COLO668 (cell line): ENCODE measurements at regions not wholly inside any gene's neighbourhood (a gene's known extent, or its start where the extent isn't known, plus 50 kb on each side); places are given as distances from the start of the nearest gene placed in this dataset.
"Not testable (repeated sequence)": the region's sequence is repeated elsewhere in the genome, so short reads cannot be mapped to it uniquely, and the experiment has no call there.

Experiments
- DNase-seq: peaks from one replicate; lab custom pipeline; 2025; ENCODE audit not compliant: unreplicated experiment; lab: John Stamatoyannopoulos, UW

- no peak for DNase-seq
These were observed 416.5 kb upstream of the ZEB2 start for GRCh38 chr2:144936442-144936841.

DNA sequence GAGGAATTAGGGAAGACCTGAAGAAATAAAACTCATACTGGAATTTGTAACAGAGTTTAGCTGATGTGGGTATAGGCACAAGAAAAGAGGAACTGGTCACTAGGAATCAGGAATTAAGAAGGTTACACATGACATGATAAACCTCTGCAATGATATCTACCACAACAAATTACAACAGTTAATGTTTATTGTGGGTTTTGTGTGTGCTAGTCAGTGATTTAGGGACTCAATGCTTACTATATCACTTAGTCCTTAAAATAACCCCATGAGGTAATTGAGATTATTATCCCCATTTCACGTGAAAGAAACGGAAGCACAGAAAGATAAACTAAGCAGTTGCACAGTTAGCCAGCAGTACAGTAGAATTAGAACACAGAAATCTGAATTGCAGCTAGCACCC, 415.8 kb upstream of the ZEB2 start:
- DNase-seq, result no peak

DNA sequence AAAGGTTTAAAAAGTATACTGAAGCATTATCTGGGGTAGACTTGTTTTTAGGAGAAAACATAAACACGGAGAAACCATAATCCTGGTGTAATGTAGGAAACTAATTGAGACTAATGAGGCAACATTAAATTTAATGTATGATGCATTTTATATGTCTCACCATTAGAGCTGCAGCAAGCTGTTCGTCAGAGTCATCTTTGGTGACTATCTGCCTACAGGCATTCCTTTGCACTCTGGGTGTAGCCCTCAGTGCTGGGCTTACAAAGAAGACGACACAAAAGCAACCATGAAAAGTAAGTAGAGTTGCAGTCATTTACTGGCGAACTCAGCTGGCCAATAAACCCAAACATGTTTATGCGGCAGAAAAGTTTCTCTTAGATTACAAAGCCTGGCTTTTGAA, 415.3 kb upstream of the ZEB2 start:
- DNase-seq, result no peak

GRCh38 chr2:144931960-144932359, 412.0 kb upstream of the ZEB2 start:
- no peak for DNase-seq

GRCh38 chr2:144931480-144931879, 411.6 kb upstream of the ZEB2 start:
- DNase-seq, result no peak

DNA sequence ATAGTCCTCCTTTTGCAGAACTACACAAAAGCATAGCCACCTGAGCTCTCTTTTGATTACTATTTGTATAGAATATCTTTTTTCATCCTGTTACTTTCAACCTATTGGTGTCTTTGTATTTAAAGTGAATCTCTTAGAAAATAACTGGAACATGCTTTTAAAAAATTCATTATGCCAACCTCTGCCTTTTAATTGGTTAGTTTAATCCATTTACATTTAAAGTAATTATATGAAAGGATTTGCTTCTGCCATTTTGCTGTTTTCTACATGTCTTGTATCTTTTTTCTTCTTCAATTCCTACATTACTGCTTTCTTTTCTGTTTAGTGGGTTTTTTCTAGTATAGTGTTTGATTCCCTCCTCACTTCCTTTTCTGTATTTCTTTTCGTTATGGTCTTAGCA, 407.5 kb upstream of the ZEB2 start:
- no peak for DNase-seq

DNA sequence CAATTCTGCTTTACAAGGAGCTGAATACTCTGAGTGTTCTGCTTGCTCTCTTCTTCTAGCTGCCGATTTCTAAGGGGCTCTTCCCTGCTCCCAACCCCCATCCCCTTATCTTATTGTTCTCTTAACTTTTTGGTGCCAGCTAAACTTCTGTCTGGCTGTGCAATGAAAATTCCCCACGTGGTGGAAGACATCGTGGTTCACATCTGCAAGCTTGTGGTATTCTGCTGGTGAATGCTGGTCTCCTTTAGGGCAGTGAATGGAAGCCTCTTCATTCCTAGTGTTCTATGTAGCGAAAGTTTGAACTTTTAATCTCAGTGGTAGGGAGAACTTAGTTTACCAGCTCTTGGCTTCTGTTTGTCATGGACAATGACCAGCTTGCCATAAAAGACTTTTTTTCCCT, 406.0 kb upstream of the ZEB2 start:
- no peak for DNase-seq

GRCh38 chr2:144924827-144925226, 404.9 kb upstream of the ZEB2 start:
- DNase-seq, result no peak

DNA sequence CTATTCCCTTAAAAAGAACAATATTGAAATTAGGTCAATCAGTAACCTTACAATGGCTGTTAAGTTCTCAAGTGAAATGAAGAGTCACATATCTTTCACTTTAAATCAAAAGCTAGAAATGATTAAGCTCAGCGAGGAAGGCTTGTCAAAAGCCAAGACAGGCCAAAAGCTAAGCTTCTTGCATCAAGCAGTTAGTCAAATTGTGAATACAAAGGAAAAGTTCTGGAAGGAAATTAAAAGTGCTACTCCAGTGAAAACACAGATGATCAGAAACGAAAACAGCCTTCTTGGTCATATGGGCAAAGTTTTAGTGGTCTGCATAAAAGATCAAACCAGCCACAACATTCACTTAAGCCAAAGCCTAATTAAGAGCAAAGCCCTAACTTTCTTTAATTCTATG, 402.6 kb upstream of the ZEB2 start:
- DNase-seq, result no peak

DNA sequence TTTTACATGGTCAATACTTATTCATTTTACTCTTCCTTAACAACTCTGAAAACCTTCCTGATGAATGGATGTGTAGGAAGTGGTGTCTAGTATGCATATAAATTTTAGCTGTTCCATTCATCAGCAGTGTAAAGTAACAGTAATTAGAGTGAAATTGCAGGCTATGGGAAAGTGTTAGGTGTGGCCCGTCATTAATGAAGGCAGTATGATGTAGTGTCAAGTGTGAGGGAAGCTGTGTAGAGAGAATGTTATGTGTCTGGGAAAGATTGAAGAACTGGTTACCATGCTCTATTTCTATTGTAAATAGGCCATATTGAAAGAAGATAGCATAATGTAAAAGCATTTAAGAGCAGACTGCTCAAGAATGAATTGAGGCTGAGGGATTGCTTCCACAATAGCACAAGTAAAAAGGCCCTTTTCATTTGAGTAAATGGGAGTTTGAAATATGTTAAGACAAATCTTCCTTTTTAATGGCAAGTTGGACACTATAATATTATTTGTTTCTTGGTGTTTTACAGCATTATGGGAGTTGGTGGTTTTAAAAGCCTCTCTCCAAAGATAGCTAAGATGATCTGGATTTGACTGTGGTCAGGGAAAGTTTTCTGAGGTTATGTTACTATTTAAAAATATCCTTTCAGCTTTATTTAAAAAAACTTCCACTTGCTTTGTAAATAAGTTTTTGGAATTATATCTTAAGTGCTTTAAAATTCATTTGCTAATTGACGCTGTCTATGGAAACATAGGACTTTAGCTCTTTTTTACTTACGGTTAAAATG, 401.0 kb upstream of the ZEB2 start:
- no peak for DNase-seq

- DNase-seq, result no peak
These were observed 394.9 kb upstream of the ZEB2 start for GRCh38 chr2:144914622-144915318.

- DNase-seq, result no peak
These were observed 394.2 kb upstream of the ZEB2 start for GRCh38 chr2:144914113-144914512.

GRCh38 chr2:144912206-144912605, 392.3 kb upstream of the ZEB2 start:
- no peak for DNase-seq

DNA sequence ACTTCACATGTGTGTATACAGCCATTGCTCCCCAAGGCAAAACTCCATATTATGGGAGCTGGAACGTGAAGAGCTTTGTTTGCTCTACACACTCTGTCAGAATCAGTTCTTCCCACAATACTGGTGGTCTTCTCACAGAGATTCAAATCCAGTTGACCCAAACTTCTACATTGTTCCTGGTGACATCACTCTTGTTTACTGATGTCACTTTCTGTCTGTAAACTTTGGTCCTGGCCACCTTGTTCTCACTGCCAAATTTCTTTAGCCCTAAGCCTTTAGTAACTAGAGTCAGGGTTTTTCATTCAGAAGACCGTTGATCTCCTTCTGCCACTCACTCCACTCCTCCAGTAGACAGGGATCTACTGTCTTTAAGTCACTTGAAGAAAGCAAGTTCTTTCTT, 386.0 kb upstream of the ZEB2 start:
- DNase-seq, result no peak

DNA sequence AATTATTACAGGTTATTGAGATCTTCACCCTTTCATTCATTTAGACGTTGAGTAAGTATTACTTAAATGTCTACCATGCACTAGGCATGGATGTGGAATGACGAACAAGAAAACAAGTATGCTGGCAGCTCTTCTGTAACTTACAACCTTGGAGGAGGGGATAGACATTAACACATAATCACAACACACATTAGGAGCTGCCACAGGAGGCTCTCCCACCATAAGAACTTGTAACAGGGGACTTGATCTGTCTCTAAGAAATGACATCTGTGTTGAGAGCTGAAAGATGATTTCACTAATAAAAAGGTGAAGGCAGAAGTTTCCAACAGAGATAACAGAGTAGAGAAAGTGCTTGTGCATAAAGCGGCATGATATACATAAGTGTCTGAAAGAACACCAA, 384.7 kb upstream of the ZEB2 start:
- DNase-seq, result no peak

DNA sequence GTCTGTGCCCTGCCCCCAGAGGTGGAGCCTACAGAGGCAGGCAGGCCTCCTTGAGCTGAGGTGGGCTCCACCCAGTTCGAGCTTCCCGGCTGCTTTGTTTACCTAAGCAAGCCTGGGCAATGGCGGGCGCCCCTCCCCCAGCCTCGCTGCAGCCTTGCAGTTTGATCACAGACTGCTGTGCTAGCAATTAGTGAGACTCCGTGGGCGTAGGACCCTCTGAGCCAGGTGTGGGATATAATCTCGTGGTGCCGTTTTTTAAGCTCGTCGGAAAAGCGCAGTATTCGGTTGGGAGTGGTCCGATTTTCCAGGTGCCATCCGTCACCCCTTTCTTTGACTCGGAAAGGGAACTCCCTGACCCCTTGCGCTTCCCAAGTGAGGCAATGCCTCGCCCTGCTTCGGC, 383.1 kb upstream of the ZEB2 start:
- not testable (repeated sequence) for DNase-seq

DNA sequence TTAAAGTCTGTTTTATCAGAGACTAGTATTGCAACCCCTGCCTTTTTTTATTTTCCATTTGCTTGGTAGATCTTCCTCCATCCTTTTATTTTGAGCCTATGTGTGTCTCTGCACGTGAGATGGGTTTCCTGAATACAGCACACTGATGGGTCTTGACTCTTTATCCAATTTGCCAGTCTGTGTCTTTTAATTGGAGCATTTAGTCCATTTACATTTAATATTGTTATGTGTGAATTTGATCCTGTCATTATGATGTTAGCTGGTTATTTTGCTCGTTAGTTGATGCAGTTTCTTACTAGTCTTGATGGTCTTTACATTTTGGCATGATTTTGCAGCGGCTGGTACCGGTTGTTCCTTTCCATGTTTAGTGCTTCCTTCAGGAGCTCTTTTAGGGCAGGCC, 381.5 kb upstream of the ZEB2 start:
- not testable (repeated sequence) for DNase-seq

- no peak for DNase-seq
These were observed 376.4 kb upstream of the ZEB2 start for GRCh38 chr2:144896341-144896740.

- no peak for DNase-seq
These were observed 375.0 kb upstream of the ZEB2 start for GRCh38 chr2:144894612-144895599.

- DNase-seq, result no peak
These were observed 373.5 kb upstream of the ZEB2 start for GRCh38 chr2:144893464-144893863.

GRCh38 chr2:144890828-144891227, 370.9 kb upstream of the ZEB2 start:
- no peak for DNase-seq

DNA sequence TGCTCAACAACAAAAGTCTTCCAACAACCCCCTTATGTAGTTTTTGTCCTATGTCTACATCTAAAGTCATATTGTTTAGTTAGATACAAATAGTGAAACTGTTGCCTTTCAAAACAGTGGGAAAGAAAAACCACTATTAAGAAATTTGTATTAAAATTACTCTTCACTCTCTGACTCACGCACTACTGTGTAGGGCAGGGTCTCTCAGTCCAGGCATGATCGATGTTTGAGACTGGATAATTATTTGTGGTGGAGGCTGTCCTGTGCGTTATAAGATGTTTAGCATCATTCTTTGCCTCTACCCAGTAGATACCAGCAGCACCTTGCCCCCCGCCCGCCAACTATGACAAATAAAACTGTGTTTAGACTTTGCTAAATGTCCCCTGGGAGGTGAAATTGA, 369.4 kb upstream of the ZEB2 start:
- DNase-seq, result no peak
